Brain microvascular endothelial cell (primary cell): ENCODE measurements at regions not wholly inside any gene's neighbourhood (a gene's known extent, or its start where the extent isn't known, plus 50 kb on each side); places are given as distances from the start of the nearest gene placed in this dataset.

Experiments
- DNase-seq: peaks from one replicate; pipeline ENCODE4 v3.0.0-alpha.2; 2020
- H3K27ac ChIP-seq: fragments of 250-450 bp; sonication (Bioruptor Pico); 2 replicates; pipeline ENCODE4 v1.5.1; 2020; ENCODE audit warnings: mild to moderate bottlenecking, moderate library complexity
- H3K27me3 ChIP-seq: fragments of 250-450 bp; sonication (Bioruptor Pico); replicated peaks from 2 replicates; pipeline ENCODE4 v1.5.1; 2020; ENCODE audit warnings: mild to moderate bottlenecking
- H3K36me3 ChIP-seq: fragments of 250-450 bp; sonication (Bioruptor Pico); replicated peaks from 2 replicates; pipeline ENCODE4 v1.5.1; 2020; ENCODE audit warnings: mild to moderate bottlenecking
- H3K4me3 ChIP-seq: 2 replicates; pipeline ENCODE4 v1.5.1; 2011; ENCODE audit warnings: low read depth, mild to moderate bottlenecking, control low read depth, low read length, moderate library complexity
- in situ Hi-C: cut with HindIII; loops from 2 replicates; pipeline ENCODE4 v1.10.0; 2017; ENCODE audit warnings: low sequenced_read_pairs, low pct_ligation_motif_present
- TF ChIP-seq, protein P1 (sequence below): IDR thresholded peaks from 2 replicates; pipeline ENCODE4 v1.5.1; 2011; ENCODE audit warnings: low read depth, mild to moderate bottlenecking, moderate library complexity, low read length, control low read depth, inconsistent platforms; ENCODE audit errors: missing control alignments

- TF ChIP-seq, protein P1, sequence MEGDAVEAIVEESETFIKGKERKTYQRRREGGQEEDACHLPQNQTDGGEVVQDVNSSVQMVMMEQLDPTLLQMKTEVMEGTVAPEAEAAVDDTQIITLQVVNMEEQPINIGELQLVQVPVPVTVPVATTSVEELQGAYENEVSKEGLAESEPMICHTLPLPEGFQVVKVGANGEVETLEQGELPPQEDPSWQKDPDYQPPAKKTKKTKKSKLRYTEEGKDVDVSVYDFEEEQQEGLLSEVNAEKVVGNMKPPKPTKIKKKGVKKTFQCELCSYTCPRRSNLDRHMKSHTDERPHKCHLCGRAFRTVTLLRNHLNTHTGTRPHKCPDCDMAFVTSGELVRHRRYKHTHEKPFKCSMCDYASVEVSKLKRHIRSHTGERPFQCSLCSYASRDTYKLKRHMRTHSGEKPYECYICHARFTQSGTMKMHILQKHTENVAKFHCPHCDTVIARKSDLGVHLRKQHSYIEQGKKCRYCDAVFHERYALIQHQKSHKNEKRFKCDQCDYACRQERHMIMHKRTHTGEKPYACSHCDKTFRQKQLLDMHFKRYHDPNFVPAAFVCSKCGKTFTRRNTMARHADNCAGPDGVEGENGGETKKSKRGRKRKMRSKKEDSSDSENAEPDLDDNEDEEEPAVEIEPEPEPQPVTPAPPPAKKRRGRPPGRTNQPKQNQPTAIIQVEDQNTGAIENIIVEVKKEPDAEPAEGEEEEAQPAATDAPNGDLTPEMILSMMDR, result no peak
- Histone ChIP-seq H3K27me3 (no peaks in the 10 kb centered on the region), H3K36me3 (no peaks in the 10 kb centered on the region), H3K4me3 (no peak overlapping the region), H3K27ac (no peak overlapping the region)
- DNase-seq, result no peak
- in situ Hi-C loops, result no loop called here
Measured at GRCh38 chr13:70849222-70849621, 741.0 kb upstream of the KLHL1 start.

DNA sequence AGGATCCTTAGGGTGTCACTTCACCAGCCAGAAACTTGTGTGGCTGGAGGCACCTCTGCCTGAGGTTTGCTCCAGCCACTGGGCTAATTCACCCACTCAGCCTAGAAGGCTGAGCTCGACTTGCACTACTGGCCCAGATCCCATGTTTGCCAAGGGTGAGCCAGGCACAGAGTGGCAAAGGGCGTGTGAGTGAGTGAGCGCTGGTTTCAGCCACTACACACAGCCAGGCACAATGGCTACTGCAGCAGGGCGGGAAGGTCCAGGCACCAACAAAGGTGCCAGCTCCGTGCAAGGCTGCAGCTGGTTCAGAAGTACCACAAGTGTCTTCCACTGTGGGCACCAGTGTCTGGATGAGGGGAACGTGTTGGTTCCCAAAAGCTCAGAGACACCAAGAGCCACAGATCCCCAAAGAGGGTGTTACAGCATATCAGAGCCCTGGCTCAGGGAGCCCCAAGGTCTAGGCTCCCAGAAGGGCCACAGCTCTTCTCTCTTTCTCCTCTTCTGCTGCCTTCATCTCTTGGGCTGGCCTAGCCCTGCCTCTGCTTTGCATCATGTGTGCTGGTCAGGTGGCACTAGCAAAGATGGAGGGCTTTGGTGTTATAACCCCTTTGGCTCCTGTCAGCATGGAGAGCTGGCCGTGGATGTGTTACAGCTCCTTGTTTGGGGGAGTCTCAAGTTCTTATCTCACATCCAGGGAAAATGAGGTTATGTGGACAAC, 736.3 kb upstream of the KLHL1 start:
- in situ Hi-C loops, result no loop called here
- no peak for DNase-seq

GRCh38 chr13:70842062-70842644, 733.9 kb upstream of the KLHL1 start:
- H3K4me3 ChIP-seq, result no peak overlapping the region
- TF ChIP-seq, protein P1, result no peak
- no peak overlapping the region for H3K27ac ChIP-seq
- DNase-seq, result no peak
- no peaks in the 10 kb centered on the region for H3K36me3 ChIP-seq
- no peaks in the 10 kb centered on the region for H3K27me3 ChIP-seq
- in situ Hi-C loops, result no loop called here

More for the DNA sequence above, 736.3 kb upstream of the KLHL1 start:
- TF ChIP-seq, protein P1, result no peak
- Histone ChIP-seq H3K36me3 (no peaks in the 10 kb centered on the region), H3K27ac (no peak overlapping the region), H3K27me3 (no peaks in the 10 kb centered on the region), H3K4me3 (no peak overlapping the region)

- TF ChIP-seq, protein P1, result no peak
- H3K27ac ChIP-seq, result no peak overlapping the region
- no peaks in the 10 kb centered on the region for H3K27me3 ChIP-seq
- in situ Hi-C loops, result no loop called here
- DNase-seq, result no peak
- H3K4me3 ChIP-seq, result no peak overlapping the region
- H3K36me3 ChIP-seq, result no peaks in the 10 kb centered on the region
Measured at GRCh38 chr13:70841240-70842061, 733.2 kb upstream of the KLHL1 start.

DNA sequence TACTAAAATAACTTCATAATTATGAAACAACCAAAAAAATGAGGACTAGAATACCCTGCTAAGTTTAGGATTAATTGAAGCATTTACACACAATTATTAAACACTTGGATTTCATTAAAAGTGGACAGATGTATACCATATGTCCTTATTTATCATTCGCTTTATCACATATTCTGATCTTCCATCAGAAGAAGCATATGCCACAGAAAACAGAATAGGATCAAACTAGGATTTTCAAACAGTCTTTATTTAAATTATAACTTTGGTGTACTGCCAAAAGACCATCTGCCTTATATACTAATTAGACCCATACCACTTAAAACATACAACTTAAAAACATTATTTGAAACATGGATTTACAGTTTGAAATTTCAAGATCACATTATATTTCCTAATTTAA, 727.1 kb upstream of the KLHL1 start:
- H3K36me3 ChIP-seq, result no peaks in the 10 kb centered on the region
- H3K27ac ChIP-seq, result no peak overlapping the region
- H3K4me3 ChIP-seq, result no peak overlapping the region
- DNase-seq, result no peak
- no peaks in the 10 kb centered on the region for H3K27me3 ChIP-seq
- TF ChIP-seq, protein P1, result no peak
- in situ Hi-C loops, result no loop called here
